ENCODE measurements at regions not wholly inside any gene's neighbourhood (a gene's known extent, or its start where the extent isn't known, plus 50 kb on each side); places are given as distances from the start of the nearest gene placed in this dataset.

GRCh38 chr3:20516311-20516710 is 330.3 kb upstream of the SGO1 start:
- Histone ChIP-seq H3K36me3 (no peaks in the 10 kb centered on the region), H3K27me3 (no peaks in the 10 kb centered on the region), H3K9me3 (no peaks in the 10 kb centered on the region), H3K4me1 (ENCODE audit: insufficient read depth) (no peaks in the 10 kb centered on the region), H3K27ac (no peak overlapping the region), H3K4me3 (no peak overlapping the region)
- no peak for DNase-seq
- intact Hi-C loops (cut with DNase I): no loop called here
- TF ChIP-seq CTCF (IDR thresholded peaks at IDR 0.05) (no peak), POLR2A (IDR thresholded peaks at IDR 0.05) (no peak), EP300 (IDR thresholded peaks at IDR 0.05) (no peak)

GRCh38 chr3:20515834-20516233 is 329.8 kb upstream of the SGO1 start:
- Histone ChIP-seq H3K9me3 (no peaks in the 10 kb centered on the region), H3K27me3 (no peaks in the 10 kb centered on the region), H3K27ac (no peak overlapping the region), H3K4me3 (no peak overlapping the region), H3K36me3 (no peaks in the 10 kb centered on the region), H3K4me1 (ENCODE audit: insufficient read depth) (no peaks in the 10 kb centered on the region)
- intact Hi-C loops (cut with DNase I): no loop called here
- DNase-seq: no peak
- TF ChIP-seq POLR2A (IDR thresholded peaks at IDR 0.05) (no peak), CTCF (IDR thresholded peaks at IDR 0.05) (no peak), EP300 (IDR thresholded peaks at IDR 0.05) (no peak)

GRCh38 chr3:20511863-20512505 is 326.0 kb upstream of the SGO1 start:
- Histone ChIP-seq H3K27ac (no peak overlapping the region), H3K27me3 (no peaks in the 10 kb centered on the region), H3K36me3 (no peaks in the 10 kb centered on the region), H3K4me3 (no peak overlapping the region), H3K4me1 (ENCODE audit: insufficient read depth) (no peaks in the 10 kb centered on the region), H3K9me3 (no peaks in the 10 kb centered on the region)
- DNase-seq: no peak
- 57 to 72% (median 63%) methylated on average over 4 of the region's 4 CpGs for WGBS, 3 donors
- intact Hi-C loops (cut with DNase I): no loop called here
- no peak for TF ChIP-seq EP300 (IDR thresholded peaks at IDR 0.05)
- TF ChIP-seq POLR2A (IDR thresholded peaks at IDR 0.05): no peak
- TF ChIP-seq CTCF (IDR thresholded peaks at IDR 0.05): no peak

- no peaks in the 10 kb centered on the region for H3K27me3 ChIP-seq
- no peaks in the 10 kb centered on the region for H3K9me3 ChIP-seq
- H3K4me3 ChIP-seq: no peak overlapping the region
- H3K4me1 ChIP-seq (ENCODE audit: insufficient read depth): no peaks in the 10 kb centered on the region
- H3K27ac ChIP-seq: no peak overlapping the region
- intact Hi-C loops (cut with DNase I): no loop called here
- 54 to 58% (median 58%) methylated on average over 4 of the region's 4 CpGs for WGBS, 3 donors
- no peaks in the 10 kb centered on the region for H3K36me3 ChIP-seq
- no peak for DNase-seq
- TF ChIP-seq EP300 (IDR thresholded peaks at IDR 0.05) (no peak), CTCF (IDR thresholded peaks at IDR 0.05) (no peak), POLR2A (IDR thresholded peaks at IDR 0.05) (no peak)
Measured at GRCh38 chr3:20510396-20510795, 324.4 kb upstream of the SGO1 start.
